Neuronal stem cell (in vitro differentiated cells): ENCODE measurements at regions not wholly inside any gene's neighbourhood (a gene's known extent, or its start where the extent isn't known, plus 50 kb on each side); places are given as distances from the start of the nearest gene placed in this dataset.
A peak's percentile ranks its signal among the peaks of the same experiment; 100 is the strongest.

Experiments used
- DNase-seq: peaks from one replicate; pipeline ENCODE4 v3.0.0-alpha.2; 2013; ENCODE audit warnings: low spot score
- H2AFZ ChIP-seq: one replicate; pipeline ENCODE4 v1.6.1; 2013; ENCODE audit warnings: mild to moderate bottlenecking, low read length, inconsistent platforms
- H2AK5ac ChIP-seq: 2 replicates; pipeline ENCODE4 v1.6.1; 2013; ENCODE audit warnings: low read depth, mild to moderate bottlenecking, inconsistent platforms, low read length, moderate library complexity, mixed read lengths
- H2BK120ac ChIP-seq: 2 replicates; pipeline ENCODE4 v1.6.1; 2013; ENCODE audit warnings: low read depth, mild to moderate bottlenecking, inconsistent platforms, low read length, moderate library complexity, mixed read lengths
- H2BK12ac ChIP-seq: one replicate; pipeline ENCODE4 v1.6.1; 2013; ENCODE audit warnings: low read length, inconsistent platforms
- H2BK15ac ChIP-seq: 2 replicates; pipeline ENCODE4 v1.6.1; 2013; ENCODE audit warnings: mild to moderate bottlenecking, low read length, inconsistent platforms, mixed read lengths
- H2BK5ac ChIP-seq: one replicate; pipeline ENCODE4 v1.6.1; 2013; ENCODE audit warnings: inconsistent platforms, mild to moderate bottlenecking, low read length, moderate library complexity
- H3K14ac ChIP-seq: one replicate; pipeline ENCODE4 v1.6.1; 2013; ENCODE audit warnings: low read length, inconsistent platforms
- H3K18ac ChIP-seq: 2 replicates; pipeline ENCODE4 v1.6.1; 2013; ENCODE audit warnings: low read length, inconsistent platforms
- H3K23ac ChIP-seq: 2 replicates; pipeline ENCODE4 v1.6.1; 2013; ENCODE audit warnings: low read depth, mild to moderate bottlenecking, mixed read lengths, low read length, inconsistent platforms; ENCODE audit not compliant: poor library complexity
- H3K27ac ChIP-seq: replicated peaks from 3 replicates; pipeline ENCODE4 v1.5.1; 2013; ENCODE audit warnings: low read length, inconsistent platforms
- H3K27me3 ChIP-seq, 3 experiments: 2 replicates each; pipeline ENCODE4 v1.6.1; 2013; ENCODE audit warnings: low read length in 3 of 3, mild to moderate bottlenecking in 2 of 3, inconsistent platforms in 1 of 3, low read depth in 1 of 3, mixed read lengths in 1 of 3, moderate library complexity in 1 of 3; ENCODE audit not compliant: control insufficient read depth in 3 of 3, insufficient read depth in 3 of 3
- H3K36me3 ChIP-seq, 2 donors: replicated peaks in 1 of 2; 2 replicates each; pipeline ENCODE4 v1.6.1; 2013; ENCODE audit warnings: low read length in 2 of 2; ENCODE audit not compliant: control insufficient read depth in 2 of 2, insufficient read depth in 2 of 2
- H3K4ac ChIP-seq: 2 replicates; pipeline ENCODE4 v1.6.1; 2013; ENCODE audit warnings: inconsistent platforms, mild to moderate bottlenecking, low read length, moderate library complexity
- H3K4me1 ChIP-seq, 2 donors: 1 replicate in 1 of 2; 2 replicates in 1 of 2; pipeline ENCODE4 v1.6.1; 2013; ENCODE audit warnings: low read length in 2 of 2, low read depth in 1 of 2; ENCODE audit not compliant: control insufficient read depth in 2 of 2, insufficient read depth in 1 of 2
- H3K4me2 ChIP-seq: one replicate; pipeline ENCODE4 v1.6.1; 2013; ENCODE audit warnings: mild to moderate bottlenecking, low read length, inconsistent platforms; ENCODE audit not compliant: insufficient read depth, poor library complexity, severe bottlenecking
- H3K4me3 ChIP-seq, 2 donors: 2 replicates each; pipeline ENCODE4 v1.5.1; 2013; ENCODE audit warnings: low read length in 2 of 2, mild to moderate bottlenecking in 2 of 2, inconsistent platforms in 1 of 2, moderate library complexity in 1 of 2
- H3K79me1 ChIP-seq: one replicate; pipeline ENCODE4 v1.6.1; 2013; ENCODE audit warnings: low read depth, mild to moderate bottlenecking, inconsistent platforms, low read length, moderate library complexity
- H3K9ac ChIP-seq: one replicate; pipeline ENCODE4 v1.6.1; 2013; ENCODE audit warnings: mild to moderate bottlenecking, low read depth, low read length, inconsistent platforms; ENCODE audit not compliant: poor library complexity
- H3K9me3 ChIP-seq, 2 donors: replicated peaks in 1 of 2; 2 replicates each; pipeline versions ENCODE3 to v1.6.1; 2013; ENCODE audit warnings: low read length in 2 of 2, mild to moderate bottlenecking in 2 of 2, inconsistent platforms in 1 of 2, low read depth in 1 of 2, mixed read lengths in 1 of 2, moderate library complexity in 1 of 2; ENCODE audit not compliant: control insufficient read depth in 2 of 2, insufficient read depth in 1 of 2
- H4K8ac ChIP-seq: one replicate; pipeline ENCODE4 v1.6.1; 2013; ENCODE audit warnings: low read depth, mild to moderate bottlenecking, inconsistent platforms, low read length, moderate library complexity
- H4K91ac ChIP-seq: one replicate; pipeline ENCODE4 v1.6.1; 2013; ENCODE audit warnings: low read length, low read depth, mild to moderate bottlenecking, inconsistent platforms; ENCODE audit not compliant: poor library complexity
- WGBS, 2 donors: extraction: QIAGEN DNeasy Blood & Tissue Kit; methylation state at CpG; one replicate each; pipeline ENCODE4 v1.1.7; 2013; ENCODE audit warnings: missing lambda C conversion rate in 2 of 2, mixed read lengths in 1 of 2; ENCODE audit not compliant: insufficient read length in 2 of 2, insufficient replicate concordance in 1 of 2; ENCODE audit errors: extremely low coverage in 2 of 2; 5-methylcytosine and 5-hydroxymethylcytosine counted together

DNA sequence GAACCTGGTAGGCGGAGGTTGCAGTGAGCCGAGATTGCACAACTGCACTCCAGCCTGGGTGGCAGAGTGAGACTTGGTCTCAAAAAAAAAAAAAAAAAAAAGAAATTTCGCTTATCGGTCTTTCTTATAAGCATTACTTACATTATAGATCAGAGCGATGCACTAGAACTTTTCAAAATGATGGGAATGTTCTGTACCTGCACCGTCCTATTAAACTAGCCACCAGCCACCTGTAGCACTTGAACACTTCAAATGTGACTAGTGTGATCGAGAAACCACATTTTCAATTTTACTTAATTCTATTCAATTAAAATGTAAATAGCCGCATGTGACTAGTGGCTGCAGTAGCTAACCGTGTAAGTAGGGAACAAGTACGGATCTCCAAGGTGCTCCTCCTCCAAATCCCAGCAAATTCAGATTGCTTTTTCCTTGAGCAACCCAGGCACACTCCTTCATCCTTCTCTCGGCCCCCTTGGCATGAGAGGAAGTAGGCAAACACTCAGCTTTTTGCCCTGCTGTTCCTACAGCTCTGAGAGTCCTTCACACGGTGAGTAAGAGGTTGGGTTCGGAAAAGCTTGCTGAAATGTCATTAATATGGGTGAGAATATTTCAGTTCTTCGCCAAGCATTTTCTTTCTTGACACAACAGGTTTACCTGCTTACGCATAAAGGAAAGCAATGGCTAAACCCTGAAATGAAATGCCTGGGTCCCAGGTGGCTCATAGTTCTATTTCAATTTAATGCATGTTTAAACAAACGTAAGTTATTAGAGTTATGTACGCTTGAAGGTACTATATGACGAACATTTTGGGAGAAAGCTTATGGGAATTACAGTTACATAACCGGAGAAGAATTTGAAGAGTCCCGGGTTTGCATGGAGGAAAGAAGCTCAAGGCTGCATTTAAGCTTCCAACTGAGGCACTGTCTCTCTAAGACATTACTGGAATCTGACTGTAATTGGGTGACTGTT is 69.5 kb upstream of the HUNK start:
- no peaks in the 10 kb centered on the region for H3K9me3 ChIP-seq
- no peak overlapping the region for H2AFZ ChIP-seq
- peaks cover 0 to 5% (median 0%) of the 10 kb centered on the region in 3 experiments for H3K27me3 ChIP-seq
- no peak overlapping the region for H3K18ac ChIP-seq
- no peak overlapping the region for H2BK120ac ChIP-seq
- H3K14ac ChIP-seq: no peak overlapping the region
- no peak overlapping the region for H2BK12ac ChIP-seq
- H2BK5ac ChIP-seq: no peak overlapping the region
- no CpG with 5 or more reads among the region's 20 CpGs for WGBS, 2 donors
- H3K4ac ChIP-seq: no peak overlapping the region
- H4K8ac ChIP-seq: no peak overlapping the region
- H3K23ac ChIP-seq: no peak overlapping the region
- H3K9ac ChIP-seq: no peak overlapping the region
- H4K91ac ChIP-seq: no peak overlapping the region
- no peak overlapping the region for H3K4me3 ChIP-seq
- H3K4me1 ChIP-seq: peaks cover 7 to 38% of the 10 kb centered on the region in 2 donors
- H3K79me1 ChIP-seq: no peaks in the 10 kb centered on the region
- no peaks in the 10 kb centered on the region for H3K36me3 ChIP-seq
- no peak overlapping the region for H3K27ac ChIP-seq
- no peak for DNase-seq
- H2BK15ac ChIP-seq: no peak overlapping the region
- no peak overlapping the region for H3K4me2 ChIP-seq
- no peak overlapping the region for H2AK5ac ChIP-seq

DNA sequence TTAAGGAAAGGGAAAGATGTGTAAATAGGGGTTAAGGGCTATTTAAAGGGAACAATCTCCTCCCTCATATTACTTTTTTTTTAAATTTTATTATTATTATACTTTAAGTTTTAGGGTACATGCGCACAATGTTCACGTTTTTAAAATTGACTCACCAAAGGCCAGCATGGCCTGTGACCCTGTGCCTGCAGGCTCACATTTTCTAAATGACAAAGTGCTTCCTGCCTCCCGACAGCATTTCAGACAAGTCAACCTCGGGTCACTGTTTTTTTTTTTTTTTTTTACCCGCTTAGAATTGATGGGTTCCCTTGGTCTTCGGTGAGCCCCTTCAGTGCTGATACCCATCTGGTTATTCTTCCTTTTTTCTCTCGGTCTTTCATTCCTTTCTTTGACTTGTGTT is 70.4 kb upstream of the SCAF4 start:
- Histone ChIP-seq H2BK120ac (no peak overlapping the region), H2BK12ac (no peak overlapping the region), H3K14ac (no peak overlapping the region), H3K36me3 (no peaks in the 10 kb centered on the region), H3K4ac (no peak overlapping the region), H2BK15ac (no peak overlapping the region), H3K79me1 (no peaks in the 10 kb centered on the region), H3K27ac (no peak overlapping the region), H4K8ac (no peak overlapping the region), H2BK5ac (no peak overlapping the region), H3K9me3 (no peaks in the 10 kb centered on the region), H4K91ac (no peak overlapping the region), H3K4me1 (peaks cover 7 to 38% of the 10 kb centered on the region in 2 donors), H3K27me3 (no peaks in the 10 kb centered on the region), H2AK5ac (no peak overlapping the region), H3K23ac (no peak overlapping the region), H3K18ac (no peak overlapping the region), H3K4me3 (no peak overlapping the region), H2AFZ (no peak overlapping the region), H3K4me2 (no peak overlapping the region), H3K9ac (no peak overlapping the region)
- DNase-seq: no peak
- WGBS, 2 donors: no CpG with 5 or more reads among the region's 7 CpGs

DNA sequence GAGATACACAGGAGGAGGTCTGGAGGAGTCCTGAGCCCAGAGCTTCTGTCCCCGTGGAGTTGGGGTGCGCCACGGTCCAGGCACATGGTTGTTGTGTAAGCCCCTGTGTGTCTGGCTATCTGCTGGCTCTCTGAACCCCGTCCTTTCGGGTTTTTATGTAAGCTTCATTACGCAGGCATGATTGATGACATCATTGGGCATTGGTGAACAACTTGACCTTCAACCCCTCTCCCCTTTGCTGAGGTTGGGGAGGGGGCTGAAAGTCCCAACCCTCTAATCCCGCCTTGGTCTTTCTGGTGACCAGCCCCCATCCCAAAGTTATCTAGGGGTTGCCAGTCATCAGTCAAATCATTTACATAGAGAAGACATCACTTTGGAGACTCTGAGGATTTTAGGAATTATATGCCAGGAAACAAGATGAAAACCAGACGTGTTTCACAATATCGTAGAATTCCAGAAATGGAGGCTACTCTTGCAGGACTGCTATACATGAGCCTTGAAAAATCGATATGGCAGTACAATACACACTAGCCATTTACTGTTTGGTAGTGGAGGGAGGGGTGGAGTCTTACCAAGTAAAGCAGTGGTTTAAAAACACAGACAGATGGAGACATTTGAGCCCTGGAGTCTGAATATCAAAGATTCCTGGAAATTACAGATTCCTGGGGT is 69.8 kb upstream of the SCAF4 start:
- Histone ChIP-seq H2BK15ac (no peak overlapping the region), H2BK12ac (no peak overlapping the region), H3K4ac (no peak overlapping the region), H3K36me3 (no peaks in the 10 kb centered on the region), H2AK5ac (no peak overlapping the region), H3K27ac (no peak overlapping the region), H3K4me3 (no peak overlapping the region), H2AFZ (peak overlapping the region; percentile 38), H3K9ac (no peak overlapping the region), H3K79me1 (no peaks in the 10 kb centered on the region), H3K4me1 (peaks cover 7 to 38% of the 10 kb centered on the region in 2 donors), H3K23ac (no peak overlapping the region), H3K14ac (no peak overlapping the region), H3K18ac (no peak overlapping the region), H3K9me3 (no peaks in the 10 kb centered on the region), H3K27me3 (no peaks in the 10 kb centered on the region), H4K8ac (no peak overlapping the region), H2BK5ac (no peak overlapping the region), H3K4me2 (no peak overlapping the region), H2BK120ac (no peak overlapping the region), H4K91ac (no peak overlapping the region)
- DNase-seq: no peak
- WGBS, 2 donors: no CpG with 5 or more reads among the region's 10 CpGs
